SH-SY5Y (cell line): ENCODE measurements at regions not wholly inside any gene's neighbourhood (a gene's known extent, or its start where the extent isn't known, plus 50 kb on each side); places are given as distances from the start of the nearest gene placed in this dataset.

Experiments used
- GATA2 ChIP-seq: IDR thresholded peaks from 2 replicates; pipeline ENCODE4 v1.6.1; 2011; ENCODE audit warnings: mild to moderate bottlenecking, low read depth, low read length
- GATA3 ChIP-seq: IDR thresholded peaks from 2 replicates; pipeline ENCODE4 v1.6.1; 2011; ENCODE audit warnings: low read depth, mild to moderate bottlenecking, low read length, moderate library complexity

GRCh38 chr12:9464408-9464807, 143.3 kb downstream of the KLRB1 start:
- TF ChIP-seq GATA2 (no peak), GATA3 (no peak)
